ENCODE measurements at regions not wholly inside any gene's neighbourhood (a gene's known extent, or its start where the extent isn't known, plus 50 kb on each side); places are given as distances from the start of the nearest gene placed in this dataset.

GRCh38 chr1:67575861-67576260 is 109.1 kb upstream of the GADD45A start:
- Histone ChIP-seq H3K4me3 (ENCODE audit: low read length in 3 of 3) (no peak overlapping the region), H3K27ac (ENCODE audit: low read depth in 2 of 2, low read length in 2 of 2) (no peak overlapping the region), H3K9me3 (ENCODE audit: control insufficient read depth in 2 of 3, insufficient read depth in 1 of 3, low read length in 3 of 3) (no peaks in the 10 kb centered on the region), H3K27me3 (ENCODE audit: control insufficient read depth, insufficient read depth, low read length) (no peaks in the 10 kb centered on the region), H3K36me3 (ENCODE audit: control insufficient read depth in 2 of 3, insufficient read depth in 3 of 3, low read length in 3 of 3) (no peaks in the 10 kb centered on the region), H3K4me1 (ENCODE audit: control insufficient read depth in 2 of 3, insufficient read depth in 2 of 3, low read depth in 1 of 3, low read length in 3 of 3) (peaks cover 0 to 24% (median 14%) of the 10 kb centered on the region in 3 donors), H3K9ac (ENCODE audit: low read length in 3 of 3) (no peak overlapping the region)
- intact Hi-C loops (cut with DNase I), result no loop called here
- TF ChIP-seq CTCF (IDR thresholded peaks at IDR 0.05; ENCODE audit: borderline replicate concordance, extremely low read depth, insufficient read depth), result no peak
- FAIRE-seq, result no peak
- no peak for DNase-seq

- FAIRE-seq (no peak), DNase-seq (no peak)
- Histone ChIP-seq H3K36me3 (ENCODE audit: control insufficient read depth in 2 of 3, insufficient read depth in 3 of 3, low read length in 3 of 3) (no peaks in the 10 kb centered on the region), H3K27me3 (ENCODE audit: control insufficient read depth, insufficient read depth, low read length) (no peaks in the 10 kb centered on the region), H3K27ac (ENCODE audit: low read depth in 2 of 2, low read length in 2 of 2) (no peak overlapping the region), H3K9ac (ENCODE audit: low read length in 3 of 3) (no peak overlapping the region), H3K4me3 (ENCODE audit: low read length in 3 of 3) (no peak overlapping the region), H3K9me3 (ENCODE audit: control insufficient read depth in 2 of 3, insufficient read depth in 1 of 3, low read length in 3 of 3) (no peaks in the 10 kb centered on the region), H3K4me1 (ENCODE audit: control insufficient read depth in 2 of 3, insufficient read depth in 2 of 3, low read depth in 1 of 3, low read length in 3 of 3) (peaks cover 0 to 20% (median 14%) of the 10 kb centered on the region in 3 donors)
- intact Hi-C loops (cut with DNase I), result no loop called here
- no peak for TF ChIP-seq CTCF (IDR thresholded peaks at IDR 0.05; ENCODE audit: borderline replicate concordance, extremely low read depth, insufficient read depth)
These were observed 108.5 kb upstream of the GADD45A start for GRCh38 chr1:67576474-67576873.

- DNase-seq, result no peak
- Histone ChIP-seq H3K27ac (ENCODE audit: low read depth in 2 of 2, low read length in 2 of 2) (no peak overlapping the region), H3K36me3 (ENCODE audit: control insufficient read depth in 2 of 3, insufficient read depth in 3 of 3, low read length in 3 of 3) (no peaks in the 10 kb centered on the region), H3K9me3 (ENCODE audit: control insufficient read depth in 2 of 3, insufficient read depth in 1 of 3, low read length in 3 of 3) (no peaks in the 10 kb centered on the region), H3K27me3 (ENCODE audit: control insufficient read depth, insufficient read depth, low read length) (no peaks in the 10 kb centered on the region), H3K9ac (ENCODE audit: low read length in 3 of 3) (no peak overlapping the region), H3K4me3 (ENCODE audit: low read length in 3 of 3) (no peak overlapping the region), H3K4me1 (ENCODE audit: control insufficient read depth in 2 of 3, insufficient read depth in 2 of 3, low read depth in 1 of 3, low read length in 3 of 3) (peaks cover 0 to 10% (median 8%) of the 10 kb centered on the region in 3 donors)
- intact Hi-C loops (cut with DNase I), result no loop called here
- TF ChIP-seq CTCF (IDR thresholded peaks at IDR 0.05; ENCODE audit: borderline replicate concordance, extremely low read depth, insufficient read depth), result no peak
- FAIRE-seq, result no peak
These were observed 107.4 kb upstream of the GADD45A start for GRCh38 chr1:67577646-67578045.

GRCh38 chr1:67578397-67579020 is 106.5 kb upstream of the GADD45A start:
- no peak overlapping the region for H3K4me3 ChIP-seq (ENCODE audit: low read length in 3 of 3)
- H3K9ac ChIP-seq (ENCODE audit: low read length in 3 of 3), result no peak overlapping the region
- DNase-seq (no peak), FAIRE-seq (no peak)
- intact Hi-C loops (cut with DNase I), result no loop called here
- H3K36me3 ChIP-seq (ENCODE audit: control insufficient read depth in 2 of 3, insufficient read depth in 3 of 3, low read length in 3 of 3), result no peaks in the 10 kb centered on the region
- no peaks in the 10 kb centered on the region for H3K9me3 ChIP-seq (ENCODE audit: control insufficient read depth in 2 of 3, insufficient read depth in 1 of 3, low read length in 3 of 3)
- H3K27me3 ChIP-seq (ENCODE audit: control insufficient read depth, insufficient read depth, low read length), result no peaks in the 10 kb centered on the region
- H3K4me1 ChIP-seq (ENCODE audit: control insufficient read depth in 2 of 3, insufficient read depth in 2 of 3, low read depth in 1 of 3, low read length in 3 of 3), result peaks cover 0 to 7% (median 2%) of the 10 kb centered on the region in 3 donors
- no peak for TF ChIP-seq CTCF (IDR thresholded peaks at IDR 0.05; ENCODE audit: borderline replicate concordance, extremely low read depth, insufficient read depth)
- H3K27ac ChIP-seq (ENCODE audit: low read depth in 2 of 2, low read length in 2 of 2), result no peak overlapping the region

Data from kidney (tissue), 13 donors.